GM23338 (cell line): ENCODE measurements at regions not wholly inside any gene's neighbourhood (a gene's known extent, or its start where the extent isn't known, plus 50 kb on each side); places are given as distances from the start of the nearest gene placed in this dataset.

Experiments
- ATAC-seq: fragments of 200-7000 bp; cut with Tn5 transposase; 3 replicates; pipeline ENCODE4 v1.9.1; 2020
- DNase-seq: peaks from one replicate; pipeline ENCODE4 v3.0.0-alpha.2; 2015; ENCODE audit warnings: low spot score
- H2AFZ ChIP-seq: fragments of 200-600 bp; sonication (generic); 2 replicates; pipeline ENCODE4 v1.8.0; 2016; ENCODE audit warnings: antibody characterized with exemption, mild to moderate bottlenecking, moderate library complexity
- H3F3A ChIP-seq: fragments of 200-600 bp; sonication (generic); replicated peaks from 2 replicates; pipeline ENCODE4 v1.8.0; 2017; ENCODE audit warnings: antibody characterized with exemption, mixed run types, low read depth
- H3K27ac ChIP-seq: fragments of 200-600 bp; sonication (generic); 2 replicates; pipeline ENCODE4 v1.6.1; 2016; ENCODE audit warnings: low read depth
- H3K27me3 ChIP-seq: fragments of 200-600 bp; sonication (generic); 2 replicates; pipeline ENCODE4 v1.8.0; 2016; ENCODE audit warnings: mild to moderate bottlenecking, mixed run types, moderate library complexity; ENCODE audit not compliant: insufficient read depth
- H3K36me3 ChIP-seq: fragments of 200-600 bp; sonication (generic); 2 replicates; pipeline ENCODE4 v1.8.0; 2016; ENCODE audit warnings: mild to moderate bottlenecking; ENCODE audit not compliant: insufficient read depth
- H3K4me1 ChIP-seq: fragments of 200-600 bp; sonication (generic); 2 replicates; pipeline ENCODE4 v1.8.0; 2016; ENCODE audit warnings: mild to moderate bottlenecking, moderate library complexity; ENCODE audit not compliant: insufficient read depth
- H3K4me2 ChIP-seq: fragments of 200-600 bp; sonication (generic); 2 replicates; pipeline ENCODE4 v1.7.1; 2017; ENCODE audit warnings: mixed run types
- H3K4me3 ChIP-seq: fragments of 200-600 bp; sonication (generic); 2 replicates; pipeline ENCODE4 v1.6.1; 2016; ENCODE audit warnings: mixed run types
- H3K79me2 ChIP-seq: fragments of 200-600 bp; sonication (generic); replicated peaks from 2 replicates; pipeline ENCODE4 v1.8.0; 2017; ENCODE audit warnings: mild to moderate bottlenecking; ENCODE audit not compliant: insufficient read depth
- H3K9me2 ChIP-seq: fragments of 200-600 bp; sonication (generic); 2 replicates; pipeline ENCODE4 v1.8.0; 2017; ENCODE audit not compliant: insufficient read depth
- H4K20me1 ChIP-seq: fragments of 200-600 bp; sonication (generic); replicated peaks from 2 replicates; pipeline ENCODE4 v1.8.0; 2017; ENCODE audit warnings: mild to moderate bottlenecking; ENCODE audit not compliant: insufficient read depth
- H3K27ac Mint-ChIP-seq: 2 replicates; pipeline ENCODE4 v1.8.0; 2020; ENCODE audit warnings: inconsistent platforms, mild to moderate bottlenecking, moderate library complexity, mixed read lengths
- H3K27me3 Mint-ChIP-seq: 3 replicates; pipeline ENCODE4 v1.8.0; 2022; ENCODE audit warnings: low read depth, mild to moderate bottlenecking, moderate library complexity, mixed read lengths, inconsistent platforms; ENCODE audit not compliant: insufficient read depth, poor library complexity
- H3K36me3 Mint-ChIP-seq: 3 replicates; pipeline ENCODE4 v1.8.0; 2021; ENCODE audit warnings: low read depth, mild to moderate bottlenecking, inconsistent platforms, moderate library complexity, mixed read lengths
- H3K4me1 Mint-ChIP-seq: 3 replicates; pipeline ENCODE4 v1.8.0; 2020; ENCODE audit warnings: mild to moderate bottlenecking, inconsistent platforms, mixed read lengths
- H3K4me3 Mint-ChIP-seq: 3 replicates; pipeline ENCODE4 v1.8.0; 2021; ENCODE audit warnings: moderate library complexity, mild to moderate bottlenecking, inconsistent platforms, mixed read lengths
- H3K9me3 Mint-ChIP-seq: 3 replicates; pipeline ENCODE4 v1.8.0; 2020; ENCODE audit warnings: moderate library complexity, mild to moderate bottlenecking, inconsistent platforms, mixed read lengths
- CREB1 ChIP-seq: fragments of 250-450 bp; sonication (Bioruptor Pico); IDR thresholded peaks from 2 replicates; pipeline ENCODE4 v1.5.0; 2020; ENCODE audit warnings: low read depth, mild to moderate bottlenecking, moderate library complexity
- ETS1 ChIP-seq: IDR thresholded peaks from 2 replicates; pipeline ENCODE4 v1.6.1; 2016; ENCODE audit warnings: antibody characterized with exemption
- EZH2 ChIP-seq: fragments of 200-600 bp; sonication (generic); IDR thresholded peaks from one replicate; pipeline ENCODE4 v1.8.0; 2017; ENCODE audit warnings: antibody characterized with exemption, mild to moderate bottlenecking, low read depth; ENCODE audit not compliant: unreplicated experiment
- EZH2phosphoT487 ChIP-seq: fragments of 200-600 bp; sonication (generic); IDR thresholded peaks from one replicate; pipeline ENCODE4 v1.8.1; 2018; ENCODE audit warnings: antibody characterized with exemption; ENCODE audit not compliant: unreplicated experiment
- JUNB ChIP-seq: IDR thresholded peaks from one replicate; pipeline ENCODE4 v1.6.1; 2016; ENCODE audit warnings: antibody characterized with exemption; ENCODE audit not compliant: unreplicated experiment
- NANOG ChIP-seq: IDR thresholded peaks from 2 replicates; pipeline ENCODE4 v1.6.1; 2016; ENCODE audit warnings: antibody characterized with exemption, borderline replicate concordance
- REST ChIP-seq: IDR thresholded peaks from one replicate; pipeline ENCODE4 v1.6.1; 2018; ENCODE audit warnings: antibody characterized with exemption; ENCODE audit not compliant: unreplicated experiment
- ZNF114 ChIP-seq: fragments of 250-450 bp; sonication (Bioruptor Pico); IDR thresholded peaks from 2 replicates; pipeline ENCODE4 v1.5.0; 2020; ENCODE audit warnings: mild to moderate bottlenecking, moderate library complexity
- ZNF331 ChIP-seq: fragments of 250-450 bp; sonication (Bioruptor Pico); IDR thresholded peaks from 2 replicates; pipeline ENCODE4 v1.5.0; 2020; ENCODE audit warnings: low read depth, mild to moderate bottlenecking, moderate library complexity
- ZNF462 ChIP-seq: fragments of 250-450 bp; sonication (Bioruptor Pico); IDR thresholded peaks from 2 replicates; pipeline ENCODE4 v1.5.0; 2020; ENCODE audit warnings: mild to moderate bottlenecking, moderate library complexity

GRCh38 chr21:35831230-35831629 is 229.1 kb downstream of the SETD4 start (continued):
- TF ChIP-seq ZNF462: no peak
- no peak for TF ChIP-seq ZNF114 (CRISPR knock-in tag)

GRCh38 chr21:35829067-35829466 is 231.3 kb downstream of the SETD4 start:
- no peaks in the 10 kb centered on the region; the same call in 2 of the 3 replicates for H3K36me3 Mint-ChIP-seq
- H4K20me1 ChIP-seq: no peaks in the 10 kb centered on the region
- H3K27me3 ChIP-seq: no peaks in the 10 kb centered on the region
- H3K9me2 ChIP-seq: peaks cover 9% of the 10 kb centered on the region; the same call in 1 of the 2 replicates
- DNase-seq (peak; percentile 6), ATAC-seq (no peak)
- no peak overlapping the region for H3K4me2 ChIP-seq
- H3K36me3 ChIP-seq: no peaks in the 10 kb centered on the region
- no peaks in the 10 kb centered on the region for H3K4me1 ChIP-seq
- peaks cover 11% of the 10 kb centered on the region for H3K4me1 Mint-ChIP-seq
- no peaks in the 10 kb centered on the region for H3K27me3 Mint-ChIP-seq
- no peaks in the 10 kb centered on the region for H3K9me3 Mint-ChIP-seq
- peak overlapping the region; percentile 95 for H2AFZ ChIP-seq
- no peak overlapping the region for H3K27ac ChIP-seq
- H3K79me2 ChIP-seq: no peaks in the 10 kb centered on the region
- no peak overlapping the region for H3K27ac Mint-ChIP-seq
- H3K4me3 Mint-ChIP-seq: no peak overlapping the region
- no peak overlapping the region for H3K4me3 ChIP-seq
- no peaks in the 10 kb centered on the region for H3F3A ChIP-seq
- no peak for TF ChIP-seq EZH2phosphoT487
- TF ChIP-seq EZH2: no peak
- TF ChIP-seq ZNF331 (CRISPR knock-in tag): no peak
- TF ChIP-seq ZNF114 (CRISPR knock-in tag): no peak
- TF ChIP-seq REST: no peak
- TF ChIP-seq ETS1: no peak
- no peak for TF ChIP-seq NANOG
- TF ChIP-seq CREB1: no peak
- TF ChIP-seq JUNB: no peak
